GM12891 (cell line): ENCODE measurements at regions not wholly inside any gene's neighbourhood (a gene's known extent, or its start where the extent isn't known, plus 50 kb on each side); places are given as distances from the start of the nearest gene placed in this dataset.

Experiments used
- POLR2A ChIP-seq: IDR thresholded peaks from 2 replicates; pipeline ENCODE4 v1.6.1; 2011; ENCODE audit warnings: low read depth, low read length, control low read depth
- POLR2AphosphoS5 ChIP-seq: IDR thresholded peaks from 2 replicates; pipeline ENCODE4 v1.6.1; 2011; ENCODE audit warnings: low read depth, low read length, control low read depth

GRCh38 chr10:90352288-90352687 lies 505.6 kb downstream of the HTR7 start:
- TF ChIP-seq POLR2AphosphoS5 (no peak), POLR2A (no peak)
